Keratinocyte (primary cell): ENCODE measurements at regions not wholly inside any gene's neighbourhood (a gene's known extent, or its start where the extent isn't known, plus 50 kb on each side); places are given as distances from the start of the nearest gene placed in this dataset.

Experiments used
- EZH2 ChIP-seq: IDR thresholded peaks from one replicate; pipeline ENCODE4 v1.6.1; 2012; ENCODE audit warnings: inconsistent platforms, mild to moderate bottlenecking, low read length, moderate library complexity
- TF ChIP-seq, protein P1 (sequence below), 3 experiments: IDR thresholded peaks in 1 of 3; conservative IDR thresholded peaks in 1 of 3; optimal IDR thresholded peaks in 1 of 3; 2 replicates in 2 of 3; 3 replicates in 1 of 3; pipeline versions ENCODE3 to v1.5.1; 2011; ENCODE audit warnings: low read length in 3 of 3, mild to moderate bottlenecking in 3 of 3, moderate library complexity in 2 of 3, control low read depth in 1 of 3, inconsistent platforms in 1 of 3; ENCODE audit not compliant: insufficient read depth in 2 of 3; ENCODE audit errors: extremely low read depth in 1 of 3

- TF ChIP-seq, protein P1, sequence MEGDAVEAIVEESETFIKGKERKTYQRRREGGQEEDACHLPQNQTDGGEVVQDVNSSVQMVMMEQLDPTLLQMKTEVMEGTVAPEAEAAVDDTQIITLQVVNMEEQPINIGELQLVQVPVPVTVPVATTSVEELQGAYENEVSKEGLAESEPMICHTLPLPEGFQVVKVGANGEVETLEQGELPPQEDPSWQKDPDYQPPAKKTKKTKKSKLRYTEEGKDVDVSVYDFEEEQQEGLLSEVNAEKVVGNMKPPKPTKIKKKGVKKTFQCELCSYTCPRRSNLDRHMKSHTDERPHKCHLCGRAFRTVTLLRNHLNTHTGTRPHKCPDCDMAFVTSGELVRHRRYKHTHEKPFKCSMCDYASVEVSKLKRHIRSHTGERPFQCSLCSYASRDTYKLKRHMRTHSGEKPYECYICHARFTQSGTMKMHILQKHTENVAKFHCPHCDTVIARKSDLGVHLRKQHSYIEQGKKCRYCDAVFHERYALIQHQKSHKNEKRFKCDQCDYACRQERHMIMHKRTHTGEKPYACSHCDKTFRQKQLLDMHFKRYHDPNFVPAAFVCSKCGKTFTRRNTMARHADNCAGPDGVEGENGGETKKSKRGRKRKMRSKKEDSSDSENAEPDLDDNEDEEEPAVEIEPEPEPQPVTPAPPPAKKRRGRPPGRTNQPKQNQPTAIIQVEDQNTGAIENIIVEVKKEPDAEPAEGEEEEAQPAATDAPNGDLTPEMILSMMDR (optimal IDR thresholded peaks at IDR 0.05 in 1 of 3, IDR thresholded peaks at IDR 0.05 in 1 of 3, conservative IDR thresholded peaks at IDR 0.05 in 1 of 3; ENCODE audit: extremely low read depth in 1 of 3, insufficient read depth in 2 of 3, low read length in 3 of 3), result no peak
- no peak for TF ChIP-seq EZH2
Observed at GRCh38 chr5:53831496-53831895, 271.1 kb downstream of the NDUFS4 start.
